ENCODE measurements at regions not wholly inside any gene's neighbourhood (a gene's known extent, or its start where the extent isn't known, plus 50 kb on each side); places are given as distances from the start of the nearest gene placed in this dataset.

GRCh38 chr17:31650756-31651520, 208.1 kb downstream of the COPRS start:
- DNase-seq (ENCODE audit: extremely low spot score), result no peak
- TF ChIP-seq POLR2AphosphoS5 (IDR thresholded peaks at IDR 0.05) (no peak), EP300 (IDR thresholded peaks at IDR 0.05) (no peak), POLR2A (IDR thresholded peaks at IDR 0.05; ENCODE audit: low read depth) (no peak), CTCF (IDR thresholded peaks at IDR 0.05) (no peak)
- intact Hi-C loops (cut with DNase I), result no loop called here
- Histone ChIP-seq H3K27me3 (no peaks in the 10 kb centered on the region), H3K4me3 (no peak overlapping the region), H3K36me3 (no peaks in the 10 kb centered on the region), H3K9me3 (peaks cover 0 to 10% (median 3%) of the 10 kb centered on the region in 4 donors), H3K27ac (replicated peaks in 1 of 4) (peak overlapping the region; percentile 2 to 35 (median 30)), H3K4me1 (peaks cover 0 to 28% (median 14%) of the 10 kb centered on the region in 4 donors)
- 57% methylated on average over 5 of the region's 5 CpGs for WGBS

DNA sequence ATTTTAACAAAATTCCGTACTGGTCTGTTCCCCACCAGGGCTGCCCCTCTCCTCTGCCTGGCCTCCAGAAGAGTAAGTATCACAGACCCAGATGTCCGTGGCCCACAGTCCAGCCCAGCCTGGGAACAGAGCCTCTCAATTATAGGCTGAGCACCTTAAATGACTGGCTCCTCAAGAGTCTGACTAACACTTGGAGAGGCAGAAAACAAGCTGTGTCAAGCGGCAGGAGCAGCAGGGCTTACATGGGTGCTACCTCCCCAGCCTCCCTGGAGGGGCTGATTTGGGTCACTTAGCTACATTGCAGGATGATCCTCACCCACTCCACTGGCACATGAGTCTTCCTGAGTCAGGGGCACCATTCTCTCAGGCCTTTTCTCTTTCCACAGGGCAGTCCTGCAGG, 209.7 kb downstream of the COPRS start:
- peaks cover 0 to 13% (median 6%) of the 10 kb centered on the region in 4 donors for H3K9me3 ChIP-seq
- DNase-seq (ENCODE audit: extremely low spot score), result no peak
- no peak overlapping the region for H3K27ac ChIP-seq (replicated peaks in 1 of 4)
- no peaks in the 10 kb centered on the region for H3K27me3 ChIP-seq
- no peak overlapping the region for H3K4me3 ChIP-seq
- intact Hi-C loops (cut with DNase I), result no loop called here
- WGBS, result 88% methylated on average over 3 of the region's 3 CpGs
- peaks cover 0 to 28% (median 14%) of the 10 kb centered on the region in 4 donors for H3K4me1 ChIP-seq
- H3K36me3 ChIP-seq, result no peaks in the 10 kb centered on the region
- no peak for TF ChIP-seq POLR2AphosphoS5 (IDR thresholded peaks at IDR 0.05)

GRCh38 chr17:31647661-31648060, 211.4 kb downstream of the COPRS start:
- no peaks in the 10 kb centered on the region for H3K27me3 ChIP-seq
- intact Hi-C loops (cut with DNase I), result no loop called here
- TF ChIP-seq POLR2A (IDR thresholded peaks at IDR 0.05; ENCODE audit: low read depth), result no peak
- TF ChIP-seq EP300 (IDR thresholded peaks at IDR 0.05), result no peak
- no peak for TF ChIP-seq POLR2AphosphoS5 (IDR thresholded peaks at IDR 0.05)
- TF ChIP-seq CTCF (IDR thresholded peaks at IDR 0.05), result no peak
- no peak for DNase-seq (ENCODE audit: extremely low spot score)
- H3K9me3 ChIP-seq, result peaks cover 0 to 13% (median 6%) of the 10 kb centered on the region in 4 donors
- no peaks in the 10 kb centered on the region for H3K36me3 ChIP-seq
- no peak overlapping the region for H3K27ac ChIP-seq (replicated peaks in 1 of 4)
- H3K4me1 ChIP-seq, result peaks cover 0 to 22% (median 14%) of the 10 kb centered on the region in 4 donors
- 59% methylated on average over 1 of the region's 1 CpG for WGBS
- no peak overlapping the region for H3K4me3 ChIP-seq

GRCh38 chr17:31646642-31647041, 212.4 kb downstream of the COPRS start:
- peaks cover 0 to 22% (median 14%) of the 10 kb centered on the region in 4 donors for H3K4me1 ChIP-seq
- no peaks in the 10 kb centered on the region for H3K27me3 ChIP-seq
- peaks cover 0 to 13% (median 6%) of the 10 kb centered on the region in 4 donors for H3K9me3 ChIP-seq
- intact Hi-C loops (cut with DNase I), result no loop called here
- DNase-seq (ENCODE audit: extremely low spot score), result no peak
- no peak for TF ChIP-seq CTCF (IDR thresholded peaks at IDR 0.05)
- no peak for TF ChIP-seq EP300 (IDR thresholded peaks at IDR 0.05)
- TF ChIP-seq POLR2A (IDR thresholded peaks at IDR 0.05; ENCODE audit: low read depth), result no peak
- TF ChIP-seq POLR2AphosphoS5 (IDR thresholded peaks at IDR 0.05), result no peak
- WGBS, result 91% methylated on average over 2 of the region's 2 CpGs
- H3K4me3 ChIP-seq, result no peak overlapping the region
- no peak overlapping the region for H3K27ac ChIP-seq (replicated peaks in 1 of 4)
- no peaks in the 10 kb centered on the region for H3K36me3 ChIP-seq

DNA sequence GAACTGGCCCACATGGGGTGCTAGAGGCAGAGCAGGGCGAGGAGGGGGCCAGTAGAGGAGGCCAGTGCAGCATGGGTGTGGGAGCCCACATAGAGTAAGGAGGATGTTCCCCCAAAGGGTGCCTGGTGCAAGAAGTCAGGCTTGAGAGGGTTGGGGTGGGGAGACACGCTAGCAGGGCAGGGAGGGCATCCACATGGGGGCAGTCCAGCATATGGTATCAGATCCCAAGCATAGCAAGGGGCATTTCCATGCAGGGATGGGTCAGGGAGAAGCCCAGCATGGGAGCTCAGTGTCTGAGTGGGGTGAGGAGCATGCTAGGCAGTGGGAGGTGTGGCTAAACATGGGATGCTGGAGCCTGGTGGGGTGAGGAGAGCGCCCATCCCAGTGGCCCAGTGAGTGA, 213.7 kb downstream of the COPRS start:
- peaks cover 0 to 13% (median 6%) of the 10 kb centered on the region in 4 donors for H3K9me3 ChIP-seq
- no peak overlapping the region for H3K4me3 ChIP-seq
- no peaks in the 10 kb centered on the region for H3K36me3 ChIP-seq
- H3K4me1 ChIP-seq, result peaks cover 0 to 12% (median 7%) of the 10 kb centered on the region in 4 donors
- no peak for TF ChIP-seq EP300 (IDR thresholded peaks at IDR 0.05)
- TF ChIP-seq CTCF (IDR thresholded peaks at IDR 0.05), result peak in 1 of 3 experiments; percentile 6
- DNase-seq (ENCODE audit: extremely low spot score), result no peak
- intact Hi-C loops (cut with DNase I), result no loop called here
- no peak overlapping the region for H3K27ac ChIP-seq (replicated peaks in 1 of 4)
- 96% methylated on average over 3 of the region's 3 CpGs for WGBS
- no peaks in the 10 kb centered on the region for H3K27me3 ChIP-seq

Measured in esophagus muscularis mucosa (tissue), 4 donors.